GM12878 (cell line): ENCODE measurements at regions not wholly inside any gene's neighbourhood (a gene's known extent, or its start where the extent isn't known, plus 50 kb on each side); places are given as distances from the start of the nearest gene placed in this dataset.

Source experiments
- ATAC-seq: fragments of 200-7000 bp; cut with Tn5 transposase; 3 replicates; pipeline ENCODE4 v1.9.1; 2020; ENCODE audit warnings: mild to moderate bottlenecking, moderate library complexity
- BruUV-seq: library from RNA; stranded (reverse); fragments of 400-500 nt; replicated peaks from 2 replicates; lab custom pipeline; 2021; lab: Mats Ljungman, UMichigan
- CTCF ChIA-PET: fragments of 300-600 bp; sonication (Branson Sonifier 250); formaldehyde crosslinking; extraction: SDS; loops from one replicate; lab custom pipeline; 2021; ENCODE audit warnings: inconsistent platforms; lab: Yijun Ruan, JAX
- POLR2A ChIA-PET: fragments of 350-600 bp; formaldehyde crosslinking; extraction: SDS; loops from one replicate; lab custom pipeline; 2021; ENCODE audit warnings: inconsistent platforms; lab: Charles Lee
- RAD21 ChIA-PET: fragments of 300-600 bp; sonication (Branson Sonifier 250); formaldehyde crosslinking; loops from one replicate; lab custom pipeline; 2023; ENCODE audit warnings: antibody characterized with exemption; ENCODE audit not compliant: unreplicated experiment; lab: Charles Lee
- SMC1A ChIA-PET: fragments of 300-600 bp; sonication (Branson Sonifier 250); formaldehyde crosslinking; loops from one replicate; lab custom pipeline; 2023; ENCODE audit not compliant: unreplicated experiment, uncharacterized antibody; lab: Charles Lee
- DNase-seq: peaks from one replicate; pipeline ENCODE4 v3.0.0-alpha.2; 2011; ENCODE audit warnings: low read depth, low spot score
- FAIRE-seq: peaks from 3 replicates; lab custom pipeline; 2011; peaks lifted over from hg19 to GRCh38; lab: Jason Lieb, UNC
- H2AFZ ChIP-seq: 2 replicates; pipeline ENCODE4 v1.6.0; 2011; ENCODE audit warnings: low read depth, low read length, control low read depth; ENCODE audit not compliant: control insufficient read depth
- H3K27ac ChIP-seq: 2 replicates; pipeline ENCODE4 v1.5.1; 2011; ENCODE audit warnings: control low read depth; ENCODE audit not compliant: control insufficient read depth, insufficient read depth
- H3K27me3 ChIP-seq, 2 experiments: replicated peaks in 1 of 2; 2 replicates each; pipeline versions ENCODE4 v1.6.0 to v1.6.1; 2011; ENCODE audit warnings: low read length in 1 of 2; ENCODE audit not compliant: control insufficient read depth in 2 of 2, insufficient read depth in 2 of 2
- H3K36me3 ChIP-seq, 2 experiments: 2 replicates each; pipeline ENCODE4 v1.5.1; 2011; ENCODE audit warnings: low read length in 1 of 2; ENCODE audit not compliant: control insufficient read depth in 2 of 2, insufficient read depth in 2 of 2
- H3K4me1 ChIP-seq: 2 replicates; pipeline ENCODE4 v1.6.1; 2011; ENCODE audit warnings: mild to moderate bottlenecking, low read length, moderate library complexity, mixed read lengths; ENCODE audit not compliant: control insufficient read depth, insufficient read depth
- H3K4me2 ChIP-seq: 2 replicates; pipeline ENCODE4 v1.6.0; 2011; ENCODE audit warnings: control low read depth; ENCODE audit not compliant: control insufficient read depth, insufficient read depth
- H3K4me3 ChIP-seq: fragments of 200-600 bp; sonication (generic); 2 replicates; pipeline ENCODE4 v1.5.1; 2016
- H3K79me2 ChIP-seq: 2 replicates; pipeline ENCODE4 v1.6.0; 2011; ENCODE audit warnings: low read length; ENCODE audit not compliant: control insufficient read depth, insufficient read depth
- H3K9ac ChIP-seq: 2 replicates; pipeline ENCODE4 v1.8.0; 2011; ENCODE audit warnings: low read length, control low read depth, mixed read lengths; ENCODE audit not compliant: control insufficient read depth, insufficient read depth
- H3K9me3 ChIP-seq: replicated peaks from 3 replicates; pipeline ENCODE4 v1.5.1; 2011; ENCODE audit warnings: mild to moderate bottlenecking, low read length; ENCODE audit not compliant: control insufficient read depth, insufficient read depth
- H4K20me1 ChIP-seq: 2 replicates; pipeline ENCODE4 v1.6.0; 2011; ENCODE audit not compliant: control insufficient read depth, insufficient read depth
- CEBPB ChIP-seq, 2 experiments: fragments of 150-350 bp in 1 of 2; IDR thresholded peaks; 2 replicates each; pipeline ENCODE4 v1.6.1; 2012 to 2014; ENCODE audit warnings: low read depth in 2 of 2, low read length in 2 of 2, borderline replicate concordance in 1 of 2, inconsistent platforms in 1 of 2
- HSF1 ChIP-seq: fragments of 150-350 bp; IDR thresholded peaks from 2 replicates; pipeline ENCODE4 v1.6.1; 2014; ENCODE audit warnings: mild to moderate bottlenecking, low read depth, low read length
- KAT2A ChIP-seq: conservative IDR thresholded peaks from 2 replicates; pipeline ENCODE4 v1.6.1; 2011; ENCODE audit warnings: low read depth, low read length; ENCODE audit not compliant: control insufficient read depth
- NFYA ChIP-seq: IDR thresholded peaks from 2 replicates; pipeline ENCODE4 v1.6.1; 2011; ENCODE audit warnings: low read depth, mild to moderate bottlenecking, low read length, improper control_type of control experiment, borderline replicate concordance
- ZBTB4 ChIP-seq: fragments of 450-650 bp; formaldehyde crosslinking; IDR thresholded peaks from 2 replicates; pipeline ENCODE4 v1.4.0; 2022; ENCODE audit warnings: mild to moderate bottlenecking, moderate library complexity
- WGBS: methylation state at CpG from one replicate; pipeline ENCODE4 v1.1.6; 2016; ENCODE audit warnings: low lambda C conversion rate; ENCODE audit not compliant: insufficient replicate concordance, insufficient coverage; ENCODE audit errors: missing lambda C conversion rate; 5-methylcytosine and 5-hydroxymethylcytosine counted together
- in situ Hi-C: fragments of 300-500 bp; cut with MboI; formaldehyde crosslinking; loops from 9 replicates; pipeline ENCODE4 v1.14.3; 2018; ENCODE audit warnings: mixed read lengths
- intact Hi-C: fragments of 100-400 bp; cut with micrococcal nuclease; formaldehyde crosslinking; loops from one replicate; pipeline ENCODE4 v1.14.2; 2022; ENCODE audit not compliant: unreplicated experiment

DNA sequence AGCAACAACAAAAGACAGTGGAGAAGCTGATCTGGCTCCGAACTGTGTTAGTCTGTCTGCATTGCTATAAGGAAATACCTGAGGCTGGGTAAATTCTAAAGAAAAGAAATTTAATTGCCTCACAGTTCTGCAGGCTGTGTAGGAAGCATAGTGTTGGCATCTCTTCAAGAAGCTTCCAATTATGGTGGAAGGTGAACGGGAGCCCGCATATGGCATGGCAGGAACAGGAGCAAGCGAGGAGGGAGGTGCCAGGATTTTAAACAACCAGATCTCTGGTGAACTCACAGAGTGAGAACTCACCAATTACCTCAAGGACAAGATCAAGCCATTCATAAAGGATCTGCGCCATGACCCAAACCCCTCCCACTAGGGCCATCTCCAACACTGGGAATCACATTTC lies 293.5 kb downstream of the SMOC2 start:
- POLR2A ChIA-PET: no interaction called here
- Histone ChIP-seq H3K9me3 (no peaks in the 10 kb centered on the region), H2AFZ (no peak overlapping the region), H3K79me2 (no peaks in the 10 kb centered on the region), H3K4me3 (no peak overlapping the region), H4K20me1 (no peaks in the 10 kb centered on the region), H3K36me3 (no peaks in the 10 kb centered on the region), H3K4me2 (no peak overlapping the region), H3K27me3 (no peaks in the 10 kb centered on the region), H3K27ac (no peak overlapping the region), H3K4me1 (no peaks in the 10 kb centered on the region), H3K9ac (no peak overlapping the region)
- intact Hi-C loops: no loop called here
- 35% methylated on average over 5 of the region's 5 CpGs for WGBS
- no TSS peak for BruUV-seq
- in situ Hi-C loops: no loop called here
- ATAC-seq: no peak
- TF ChIP-seq KAT2A (no peak), NFYA (no peak), ZBTB4 (CRISPR knock-in tag) (no peak)
- no peak for DNase-seq
- RAD21 ChIA-PET: no interaction called here
- no peak for FAIRE-seq
- CTCF ChIA-PET: no interaction called here
- SMC1A ChIA-PET: interaction anchor here (1.1 kb wide), 1 partner anchor 11 kb away, joined by 3 read pairs; no protein-coding TSS in a partner anchor

GRCh38 chr6:168732676-168733075 lies 291.7 kb downstream of the SMOC2 start:
- in situ Hi-C loops (no loop called here), intact Hi-C loops (no loop called here)
- H3K27me3 ChIP-seq: no peaks in the 10 kb centered on the region
- no peak for ATAC-seq
- FAIRE-seq: no peak
- H3K4me1 ChIP-seq: no peaks in the 10 kb centered on the region
- SMC1A ChIA-PET: no interaction called here
- H2AFZ ChIP-seq: no peak overlapping the region
- no peak overlapping the region for H3K9ac ChIP-seq
- POLR2A ChIA-PET: no interaction called here
- H3K79me2 ChIP-seq: no peaks in the 10 kb centered on the region
- no peak for TF ChIP-seq HSF1
- TF ChIP-seq CEBPB (IDR thresholded peaks at IDR 0.05; ENCODE audit: borderline replicate concordance in 1 of 2, low read depth in 2 of 2, low read length in 2 of 2): no peak
- TF ChIP-seq, all 136 proteins: peak for 0
- no peak overlapping the region for H3K27ac ChIP-seq
- no TSS peak for BruUV-seq
- H3K4me2 ChIP-seq: no peak overlapping the region
- CTCF ChIA-PET: no interaction called here
- H4K20me1 ChIP-seq: no peaks in the 10 kb centered on the region
- DNase-seq: no peak
- no peaks in the 10 kb centered on the region for H3K9me3 ChIP-seq
- no peak overlapping the region for H3K4me3 ChIP-seq
- RAD21 ChIA-PET: no interaction called here
- 50% methylated on average over 8 of the region's 8 CpGs for WGBS
- H3K36me3 ChIP-seq: no peaks in the 10 kb centered on the region
